Heart right ventricle (tissue), 16 donors: ENCODE measurements at regions not wholly inside any gene's neighbourhood (a gene's known extent, or its start where the extent isn't known, plus 50 kb on each side); places are given as distances from the start of the nearest gene placed in this dataset.

Experiments
- ATAC-seq, 8 donors: fragments of 200-7000 bp; cut with Tn5 transposase; one replicate each; pipeline ENCODE4 v1.9.1; 2020; ENCODE audit warnings: mild to moderate bottlenecking in 8 of 8, moderate library complexity in 8 of 8, moderate number of reproducible peaks in 1 of 8
- DNase-seq, 2 donors: peaks; one replicate each; pipeline ENCODE4 v3.0.0-alpha.2; 2020
- H3K27ac ChIP-seq, 10 donors: fragments of 200-600 bp; sonication (generic) in 2 of 10; one replicate each; pipeline versions ENCODE4 v1.5.0 to v1.8.0; 2020 to 2022; ENCODE audit warnings: mild to moderate bottlenecking in 3 of 10
- H3K27me3 ChIP-seq, 7 donors: fragments of 200-600 bp; one replicate each; pipeline ENCODE4 v1.8.0; 2021 to 2022; ENCODE audit warnings: mild to moderate bottlenecking in 2 of 7
- H3K36me3 ChIP-seq, 9 donors: fragments of 200-600 bp; sonication (generic) in 1 of 9; one replicate each; pipeline versions ENCODE4 v1.5.0 to v1.8.0; 2020 to 2022; ENCODE audit warnings: mild to moderate bottlenecking in 2 of 9
- H3K4me1 ChIP-seq, 9 donors: fragments of 200-600 bp; sonication (generic) in 1 of 9; one replicate each; pipeline versions ENCODE4 v1.5.0 to v1.8.0; 2020 to 2022; ENCODE audit warnings: mild to moderate bottlenecking in 4 of 9
- H3K4me3 ChIP-seq, 10 donors: fragments of 200-600 bp; sonication (generic) in 2 of 10; one replicate each; pipeline versions ENCODE4 v1.5.0 to v1.8.0; 2020 to 2022; ENCODE audit warnings: mild to moderate bottlenecking in 7 of 10, moderate library complexity in 2 of 10
- H3K9me3 ChIP-seq, 11 donors: fragments of 200-600 bp in 10 of 11; sonication (generic) in 2 of 11; one replicate each; pipeline versions ENCODE4 v1.5.0 to v1.8.0; 2013 to 2022; ENCODE audit warnings: mild to moderate bottlenecking in 2 of 11, control low read depth in 1 of 11, moderate library complexity in 1 of 11
- WGBS, 2 donors: extraction: QIAGEN DNeasy Blood & Tissue Kit; methylation state at CpG; one replicate each; pipeline ENCODE4 v1.1.7; 2013; ENCODE audit warnings: inconsistent platforms in 1 of 2; 5-methylcytosine and 5-hydroxymethylcytosine counted together
- intact Hi-C, 10 donors: fragments of 100-400 bp; cut with DNase I; formaldehyde crosslinking; loops; one replicate each; pipeline versions ENCODE4 v1.11.1 to v1.14.2; 2022
- TF ChIP-seq, protein P1 (sequence below), 9 donors: fragments of 200-600 bp; sonication (generic) in 2 of 9; IDR thresholded peaks; one replicate each; pipeline versions ENCODE4 v1.5.0 to v1.8.0; 2021 to 2022; ENCODE audit warnings: antibody characterized with exemption in 9 of 9, mild to moderate bottlenecking in 5 of 9, moderate library complexity in 1 of 9
- donor health status: Arrhythmogenic right ventricular cardiomyopathy.
- donor health status: ischemic (EF 13 %, LVEDD 7.1; RV severe dilation, severe dysfunction).
- donor health status: healthy with polysubstance abuse.
- donor health status: DM: no; HTN: yes; CAD: no.
- donor health status: DM: no; HTN: no; CAD: no.
- donor health status: ischemic (EF 25% LVEDD 6.9; RV normal size, moderate dysfunction).
- donor health status: ischemic (EF 25% LVEDD 5.7; RV mildly dilated, moderate dysfunction).
- donor health status: healthy.
- donor health status: DM: yes; HTN: yes; CAD: no.
- donor health status: Ischemic cardiomyopathy.
- donor health status: ischemic (EF 35%, LVEDD 5.7; RV mildly dilated, moderate dysfunction).
- donor health status: nonischemic (EF 11% LVEDD 7.7; RV severe dilation, severe dysfunction).
- donor health status: DM: yes; HTN: yes; CAD: no.
- donor health status: PGD.
- donor health status: ischemic (EF 29% LVEDD 5.4; RV normal size, mild dysfunction).
- donor health status: nonischemic (EF 23%, LVEDD 6.1; RV moderate dilation, normal function).

DNA sequence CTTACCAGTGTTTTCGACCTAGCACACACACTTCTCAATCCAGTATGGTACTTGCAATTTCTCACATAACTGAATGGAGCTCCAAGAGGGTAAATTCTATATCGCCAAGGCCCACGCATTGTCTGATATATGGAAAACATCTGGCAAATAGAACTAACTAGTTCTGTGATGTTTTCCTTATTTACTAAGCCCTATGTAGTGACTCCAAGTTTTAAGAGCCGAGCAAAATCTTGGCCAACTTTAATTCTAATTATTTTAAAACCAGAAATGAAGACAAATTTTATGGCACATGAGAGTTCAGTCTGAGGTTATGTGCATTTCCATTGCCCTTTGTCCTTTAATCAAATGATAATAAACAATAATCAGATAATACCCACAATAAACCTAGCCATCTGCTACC, 1119.7 kb upstream of the CNTNAP5 start:
- no peaks in the 10 kb centered on the region for H3K27me3 ChIP-seq
- H3K9me3 ChIP-seq = no peaks in the 10 kb centered on the region
- DNase-seq (no peak), ATAC-seq (no peak)
- no peaks in the 10 kb centered on the region for H3K4me1 ChIP-seq
- WGBS, 2 donors = 70 to 72% methylated on average over 4 of the region's 4 CpGs
- H3K36me3 ChIP-seq = no peaks in the 10 kb centered on the region
- intact Hi-C loops = no loop called here
- no peak overlapping the region for H3K27ac ChIP-seq
- TF ChIP-seq, protein P1, sequence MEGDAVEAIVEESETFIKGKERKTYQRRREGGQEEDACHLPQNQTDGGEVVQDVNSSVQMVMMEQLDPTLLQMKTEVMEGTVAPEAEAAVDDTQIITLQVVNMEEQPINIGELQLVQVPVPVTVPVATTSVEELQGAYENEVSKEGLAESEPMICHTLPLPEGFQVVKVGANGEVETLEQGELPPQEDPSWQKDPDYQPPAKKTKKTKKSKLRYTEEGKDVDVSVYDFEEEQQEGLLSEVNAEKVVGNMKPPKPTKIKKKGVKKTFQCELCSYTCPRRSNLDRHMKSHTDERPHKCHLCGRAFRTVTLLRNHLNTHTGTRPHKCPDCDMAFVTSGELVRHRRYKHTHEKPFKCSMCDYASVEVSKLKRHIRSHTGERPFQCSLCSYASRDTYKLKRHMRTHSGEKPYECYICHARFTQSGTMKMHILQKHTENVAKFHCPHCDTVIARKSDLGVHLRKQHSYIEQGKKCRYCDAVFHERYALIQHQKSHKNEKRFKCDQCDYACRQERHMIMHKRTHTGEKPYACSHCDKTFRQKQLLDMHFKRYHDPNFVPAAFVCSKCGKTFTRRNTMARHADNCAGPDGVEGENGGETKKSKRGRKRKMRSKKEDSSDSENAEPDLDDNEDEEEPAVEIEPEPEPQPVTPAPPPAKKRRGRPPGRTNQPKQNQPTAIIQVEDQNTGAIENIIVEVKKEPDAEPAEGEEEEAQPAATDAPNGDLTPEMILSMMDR (IDR thresholded peaks at IDR 0.05) = no peak
- no peak overlapping the region for H3K4me3 ChIP-seq

DNA sequence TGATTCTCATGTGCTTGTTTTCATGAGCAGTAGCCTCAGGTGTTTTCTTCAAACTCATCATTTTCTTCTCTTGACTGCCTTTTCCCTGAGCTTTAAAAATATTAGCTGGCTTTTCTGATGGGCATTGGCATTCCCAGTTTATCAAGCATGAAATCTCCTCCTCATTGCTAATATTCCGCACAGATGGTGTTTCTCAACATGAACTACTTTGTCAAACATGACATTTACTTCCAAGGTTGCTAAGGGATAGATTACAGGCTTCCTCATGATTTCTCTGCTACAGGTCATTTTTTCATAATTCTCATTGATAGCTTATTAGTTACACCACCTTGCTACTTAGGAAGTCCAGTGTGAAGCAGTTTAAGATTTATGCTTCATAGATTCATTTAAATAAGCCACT, 1116.9 kb upstream of the CNTNAP5 start:
- Histone ChIP-seq H3K27ac (no peak overlapping the region), H3K36me3 (no peaks in the 10 kb centered on the region), H3K4me3 (no peak overlapping the region), H3K9me3 (no peaks in the 10 kb centered on the region), H3K4me1 (no peaks in the 10 kb centered on the region), H3K27me3 (no peaks in the 10 kb centered on the region)
- no peak for ATAC-seq
- intact Hi-C loops = no loop called here
- TF ChIP-seq, protein P1 (IDR thresholded peaks at IDR 0.05) = no peak
- 70% methylated on average over 1 of the region's 1 CpG for WGBS, 2 donors
- DNase-seq = no peak

DNA sequence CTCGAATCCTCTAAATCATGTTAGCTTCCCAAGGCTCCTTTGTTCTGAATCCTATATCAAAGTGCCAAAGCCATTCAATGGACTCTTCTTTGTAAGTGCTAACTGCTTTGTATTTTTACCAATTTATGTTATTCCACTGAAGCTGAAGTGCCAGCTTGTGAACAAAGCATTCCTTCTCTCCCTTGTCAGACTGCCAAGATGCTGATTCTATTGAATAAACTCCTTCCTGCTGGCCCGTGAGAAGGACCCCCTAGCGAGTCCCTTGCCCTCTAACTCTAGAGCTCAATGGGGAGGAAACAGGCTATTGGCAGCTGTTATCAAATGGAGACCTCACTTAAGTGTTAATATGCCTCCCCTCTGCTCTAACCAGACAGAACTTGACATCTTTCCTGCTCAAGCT, 1097.9 kb upstream of the CNTNAP5 start:
- intact Hi-C loops = no loop called here
- Histone ChIP-seq H3K36me3 (no peaks in the 10 kb centered on the region), H3K27ac (no peak overlapping the region), H3K4me3 (no peak overlapping the region), H3K9me3 (peaks cover 0 to 55% (median 11%) of the 10 kb centered on the region in 11 donors), H3K27me3 (no peaks in the 10 kb centered on the region), H3K4me1 (no peaks in the 10 kb centered on the region)
- DNase-seq = no peak
- 36 to 50% methylated on average over 3 of the region's 3 CpGs for WGBS, 2 donors
- no peak for ATAC-seq
- TF ChIP-seq, protein P1 (IDR thresholded peaks at IDR 0.05) = no peak

DNA sequence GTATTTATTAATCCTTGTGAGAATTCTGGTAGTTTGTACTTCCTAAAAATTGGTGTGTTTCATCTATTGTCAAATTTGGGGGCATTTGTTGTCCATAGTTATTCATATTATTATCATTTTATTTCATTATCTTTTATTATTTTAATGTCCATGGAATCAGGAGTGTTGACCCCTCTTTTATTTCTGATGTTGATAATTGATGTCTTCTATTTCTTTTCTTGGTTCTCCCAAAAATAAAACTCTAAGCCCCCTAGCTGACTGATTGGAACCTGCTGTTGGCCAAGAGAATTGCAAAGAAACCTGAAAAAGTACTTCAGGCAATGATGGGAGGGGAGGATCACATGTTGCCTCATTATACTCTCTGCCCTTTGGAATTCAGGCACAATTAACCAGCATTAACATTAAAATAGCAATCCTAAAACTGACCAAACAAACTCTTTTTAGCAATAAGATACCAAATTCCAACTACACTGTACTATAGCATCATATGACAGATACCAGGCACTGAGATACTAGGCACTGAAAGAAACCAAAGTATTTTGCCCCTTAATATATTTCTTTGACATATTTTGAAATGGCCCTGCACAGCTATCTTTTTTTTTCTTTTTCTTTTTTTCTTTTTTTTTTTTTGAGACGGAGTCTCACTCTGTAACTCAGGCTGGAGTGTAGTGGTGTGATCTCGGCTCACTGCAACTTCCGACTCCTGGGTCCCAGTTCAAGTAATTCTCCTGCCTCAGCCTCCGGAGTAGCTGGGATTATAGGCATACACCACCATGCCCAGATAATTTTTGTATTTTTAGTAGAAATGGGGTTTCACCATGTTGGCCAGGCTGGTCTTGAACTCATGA, 1097.2 kb upstream of the CNTNAP5 start:
- H3K4me3 ChIP-seq = no peak overlapping the region
- no peak for DNase-seq
- intact Hi-C loops = no loop called here
- no peaks in the 10 kb centered on the region for H3K4me1 ChIP-seq
- no peaks in the 10 kb centered on the region for H3K27me3 ChIP-seq
- H3K9me3 ChIP-seq = peaks cover 0 to 54% (median 11%) of the 10 kb centered on the region in 11 donors
- TF ChIP-seq, protein P1 (IDR thresholded peaks at IDR 0.05) = no peak
- ATAC-seq = no peak
- H3K27ac ChIP-seq = no peak overlapping the region
- WGBS, 2 donors = 80 to 81% methylated on average over 4 of the region's 4 CpGs
- no peaks in the 10 kb centered on the region for H3K36me3 ChIP-seq
